Fibroblast of the aortic adventitia (primary cell): ENCODE measurements at regions not wholly inside any gene's neighbourhood (a gene's known extent, or its start where the extent isn't known, plus 50 kb on each side); places are given as distances from the start of the nearest gene placed in this dataset.
A peak's percentile ranks its signal among the peaks of the same experiment; 100 is the strongest.

Source experiments
- DNase-seq: peaks from one replicate; pipeline ENCODE4 v3.0.0-alpha.2; 2010; ENCODE audit warnings: low read depth
- H3K4me3 ChIP-seq: 2 replicates; pipeline ENCODE4 v1.5.1; 2011; ENCODE audit warnings: low read depth, mild to moderate bottlenecking, control low read depth, low read length, moderate library complexity
- CTCF ChIP-seq: IDR thresholded peaks from 2 replicates; pipeline ENCODE4 v1.5.1; 2011; ENCODE audit warnings: mild to moderate bottlenecking, low read length, control low read depth, inconsistent platforms; ENCODE audit not compliant: insufficient read depth

- DNase-seq, result peak; percentile 4
- no peak overlapping the region for H3K4me3 ChIP-seq
- no peak for TF ChIP-seq CTCF
Observed at GRCh38 chr1:229108598-229109201, 162.2 kb upstream of the RAB4A start.

GRCh38 chr1:229109320-229109761 is 161.6 kb upstream of the RAB4A start:
- no peak overlapping the region for H3K4me3 ChIP-seq
- peak; percentile 5 for DNase-seq
- no peak for TF ChIP-seq CTCF

GRCh38 chr1:229110986-229111385 is 159.9 kb upstream of the RAB4A start:
- TF ChIP-seq CTCF, result no peak

GRCh38 chr1:229111703-229112319 is 159.1 kb upstream of the RAB4A start:
- no peak overlapping the region for H3K4me3 ChIP-seq
- TF ChIP-seq CTCF, result no peak
- DNase-seq, result peak; percentile 37

More at GRCh38 chr1:229110986-229111385, 159.9 kb upstream of the RAB4A start:
- no peak overlapping the region for H3K4me3 ChIP-seq
- no peak for DNase-seq

GRCh38 chr1:229112832-229113548 is 157.9 kb upstream of the RAB4A start:
- no peak overlapping the region for H3K4me3 ChIP-seq
- TF ChIP-seq CTCF, result no peak
- no peak for DNase-seq

GRCh38 chr1:229114315-229114714 is 156.6 kb upstream of the RAB4A start:
- no peak for TF ChIP-seq CTCF
- no peak for DNase-seq
- H3K4me3 ChIP-seq, result no peak overlapping the region
